ENCODE measurements at regions not wholly inside any gene's neighbourhood (a gene's known extent, or its start where the extent isn't known, plus 50 kb on each side); places are given as distances from the start of the nearest gene placed in this dataset.

- no peak for DNase-seq
Measured at GRCh38 chr6:108734271-108734922, 113.8 kb upstream of the ARMC2 start.

GRCh38 chr6:108735310-108736001 lies 112.8 kb upstream of the ARMC2 start:
- DNase-seq, result no peak

GRCh38 chr6:108736002-108736361 lies 112.2 kb upstream of the ARMC2 start:
- no peak for DNase-seq

- no peak for DNase-seq
Measured at GRCh38 chr6:108736832-108737231, 111.4 kb upstream of the ARMC2 start.

- no peak for DNase-seq
Measured at GRCh38 chr6:108737594-108738546, 110.4 kb upstream of the ARMC2 start.

- no peak for DNase-seq
Measured at GRCh38 chr6:108738684-108739416, 109.4 kb upstream of the ARMC2 start.

- no peak for DNase-seq
Measured at GRCh38 chr6:108739496-108740330, 108.5 kb upstream of the ARMC2 start.

GRCh38 chr6:108741331-108741989 lies 106.8 kb upstream of the ARMC2 start:
- no peak for DNase-seq

- no peak for DNase-seq
Measured at GRCh38 chr6:108742041-108742440, 106.2 kb upstream of the ARMC2 start.

GRCh38 chr6:108744244-108744972 lies 103.8 kb upstream of the ARMC2 start:
- no peak for DNase-seq

- no peak for DNase-seq
Measured at GRCh38 chr6:108744996-108745395, 103.2 kb upstream of the ARMC2 start.

- no peak for DNase-seq
Measured at GRCh38 chr6:108745664-108746336, 102.4 kb upstream of the ARMC2 start.

GRCh38 chr6:108746366-108746765 lies 101.9 kb upstream of the ARMC2 start:
- no peak for DNase-seq

- no peak for DNase-seq
Measured at GRCh38 chr6:108746836-108747575, 101.2 kb upstream of the ARMC2 start.

- DNase-seq, result no peak
Measured at GRCh38 chr6:108748055-108748454, 100.2 kb upstream of the ARMC2 start.

GRCh38 chr6:108748959-108749358 lies 99.3 kb upstream of the ARMC2 start:
- no peak for DNase-seq

- DNase-seq, result no peak
Measured at GRCh38 chr6:108750801-108751200, 97.4 kb upstream of the ARMC2 start.

GRCh38 chr6:108751282-108751681 lies 96.9 kb upstream of the ARMC2 start:
- DNase-seq, result no peak
